ENCODE measurements at regions not wholly inside any gene's neighbourhood (a gene's known extent, or its start where the extent isn't known, plus 50 kb on each side); places are given as distances from the start of the nearest gene placed in this dataset.
"Not testable (repeated sequence)": the region's sequence is repeated elsewhere in the genome, so short reads cannot be mapped to it uniquely, and the experiment has no call there.

DNA sequence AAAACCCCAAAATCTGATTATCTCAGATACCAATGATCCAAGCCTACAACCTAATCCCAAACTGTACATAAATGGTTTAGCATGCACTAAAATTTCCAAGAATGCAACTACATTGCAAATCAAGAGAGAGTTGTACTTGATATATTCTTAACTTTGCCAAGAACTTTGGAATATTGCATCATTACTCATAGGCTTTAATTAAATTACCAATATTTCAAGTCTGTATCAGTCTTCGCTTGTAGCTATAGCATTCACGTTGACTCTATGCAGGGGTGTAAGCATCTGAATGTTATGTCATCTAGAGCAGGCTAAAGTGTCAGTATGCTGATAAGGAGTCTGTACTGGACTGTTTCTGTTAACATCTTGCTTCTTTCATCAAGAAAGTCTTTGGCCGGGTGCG, 56.3 kb downstream of the FOXI3 start:
- H3K4me1 ChIP-seq (ENCODE audit: control insufficient read depth in 3 of 3, insufficient read depth in 3 of 3, low read length in 3 of 3), result no peaks in the 10 kb centered on the region
- H3K4me3 ChIP-seq (ENCODE audit: low read length in 3 of 3), result no peak overlapping the region
- no peaks in the 10 kb centered on the region for H3K9me3 ChIP-seq (ENCODE audit: control insufficient read depth in 3 of 3, low read length in 3 of 3)
- H3K36me3 ChIP-seq (ENCODE audit: control insufficient read depth in 3 of 3, insufficient read depth in 3 of 3, low read length in 3 of 3), result no peaks in the 10 kb centered on the region
- H3K27ac ChIP-seq (ENCODE audit: low read depth, low read length), result no peak overlapping the region
- no peaks in the 10 kb centered on the region for H3K27me3 ChIP-seq (ENCODE audit: control insufficient read depth in 3 of 3, insufficient read depth in 3 of 3, low read length in 3 of 3)
- H3K9ac ChIP-seq (ENCODE audit: low read depth in 1 of 3, low read length in 3 of 3), result no peak overlapping the region

DNA sequence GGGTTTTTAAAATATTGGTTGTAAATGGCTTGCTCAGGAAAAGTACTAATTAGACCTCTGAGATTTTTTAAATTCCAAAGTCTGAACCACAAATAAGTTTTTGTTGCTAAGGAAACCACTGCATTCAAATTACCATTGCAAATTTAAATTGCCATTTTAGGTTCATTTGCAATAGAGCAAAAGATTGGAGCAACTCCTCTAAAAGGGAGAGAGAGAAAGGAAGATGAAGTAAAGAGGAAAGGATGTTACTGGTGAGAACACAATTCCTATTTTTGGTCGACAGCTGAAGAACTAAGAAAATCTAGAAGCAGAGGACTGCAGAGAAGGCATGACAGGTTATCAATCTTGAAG, 74.9 kb downstream of the FOXI3 start:
- Histone ChIP-seq H3K9ac (ENCODE audit: low read depth in 1 of 3, low read length in 3 of 3) (no peak overlapping the region), H3K4me3 (ENCODE audit: low read length in 3 of 3) (no peak overlapping the region), H3K36me3 (ENCODE audit: control insufficient read depth in 3 of 3, insufficient read depth in 3 of 3, low read length in 3 of 3) (no peaks in the 10 kb centered on the region), H3K9me3 (ENCODE audit: control insufficient read depth in 3 of 3, low read length in 3 of 3) (no peaks in the 10 kb centered on the region), H3K27me3 (ENCODE audit: control insufficient read depth in 3 of 3, insufficient read depth in 3 of 3, low read length in 3 of 3) (no peaks in the 10 kb centered on the region), H3K27ac (ENCODE audit: low read depth, low read length) (no peak overlapping the region), H3K4me1 (ENCODE audit: control insufficient read depth in 3 of 3, insufficient read depth in 3 of 3, low read length in 3 of 3) (no peaks in the 10 kb centered on the region)

DNA sequence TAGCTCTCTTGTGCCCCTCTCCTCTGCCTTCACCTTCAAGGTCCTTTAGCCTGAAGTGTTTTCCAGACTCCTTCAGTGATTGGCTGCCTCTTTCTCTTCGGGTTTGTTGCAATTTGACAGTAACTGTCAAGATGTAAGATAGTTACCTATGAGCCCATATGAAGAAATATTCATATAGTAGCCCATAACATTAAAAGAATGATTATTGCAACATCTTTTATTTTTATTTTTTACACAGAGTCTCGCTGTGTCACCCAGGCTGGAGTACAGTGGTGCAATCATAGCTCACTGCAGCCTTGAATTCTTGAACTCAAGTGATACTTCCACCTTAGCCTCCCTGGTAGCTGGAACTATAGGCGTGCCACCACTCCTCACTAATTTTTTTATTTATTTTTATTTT, 80.5 kb downstream of the FOXI3 start:
- H3K9me3 ChIP-seq (ENCODE audit: control insufficient read depth in 3 of 3, low read length in 3 of 3), result no peaks in the 10 kb centered on the region
- H3K27ac ChIP-seq (ENCODE audit: low read depth, low read length), result no peak overlapping the region
- H3K36me3 ChIP-seq (ENCODE audit: control insufficient read depth in 3 of 3, insufficient read depth in 3 of 3, low read length in 3 of 3), result no peaks in the 10 kb centered on the region
- no peaks in the 10 kb centered on the region for H3K27me3 ChIP-seq (ENCODE audit: control insufficient read depth in 3 of 3, insufficient read depth in 3 of 3, low read length in 3 of 3)
- no peak overlapping the region for H3K4me3 ChIP-seq (ENCODE audit: low read length in 3 of 3)
- no peaks in the 10 kb centered on the region for H3K4me1 ChIP-seq (ENCODE audit: control insufficient read depth in 3 of 3, insufficient read depth in 3 of 3, low read length in 3 of 3)
- no peak overlapping the region for H3K9ac ChIP-seq (ENCODE audit: low read depth in 1 of 3, low read length in 3 of 3)

DNA sequence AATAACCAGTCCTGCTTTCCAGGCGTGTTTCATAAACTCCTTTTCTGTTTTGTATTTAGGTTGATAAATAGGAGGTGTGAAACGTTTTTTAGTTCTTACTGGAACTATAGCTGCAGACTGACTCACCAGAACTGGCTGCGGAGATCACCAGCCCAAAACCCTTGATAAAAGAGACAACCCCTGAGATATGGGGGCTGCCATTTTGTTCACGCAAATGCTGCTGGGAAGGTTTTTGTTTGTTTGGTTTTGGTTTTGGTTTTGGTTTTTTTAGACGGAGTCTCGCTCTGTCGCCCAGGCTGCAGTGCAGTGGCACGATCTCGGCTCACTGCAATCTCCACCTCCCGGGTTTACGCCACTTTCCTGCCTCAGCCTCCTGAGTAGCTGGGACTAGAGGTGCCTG, 87.1 kb downstream of the FOXI3 start:
- not testable (repeated sequence) for H3K4me3 ChIP-seq (ENCODE audit: low read length in 3 of 3); H3K36me3 ChIP-seq (ENCODE audit: control insufficient read depth in 3 of 3, insufficient read depth in 3 of 3, low read length in 3 of 3); H3K27me3 ChIP-seq (ENCODE audit: control insufficient read depth in 3 of 3, insufficient read depth in 3 of 3, low read length in 3 of 3); H3K9ac ChIP-seq (ENCODE audit: low read depth in 1 of 3, low read length in 3 of 3); H3K4me1 ChIP-seq (ENCODE audit: control insufficient read depth in 3 of 3, insufficient read depth in 3 of 3, low read length in 3 of 3); H3K27ac ChIP-seq (ENCODE audit: low read depth, low read length); H3K9me3 ChIP-seq (ENCODE audit: control insufficient read depth in 3 of 3, low read length in 3 of 3)

DNA sequence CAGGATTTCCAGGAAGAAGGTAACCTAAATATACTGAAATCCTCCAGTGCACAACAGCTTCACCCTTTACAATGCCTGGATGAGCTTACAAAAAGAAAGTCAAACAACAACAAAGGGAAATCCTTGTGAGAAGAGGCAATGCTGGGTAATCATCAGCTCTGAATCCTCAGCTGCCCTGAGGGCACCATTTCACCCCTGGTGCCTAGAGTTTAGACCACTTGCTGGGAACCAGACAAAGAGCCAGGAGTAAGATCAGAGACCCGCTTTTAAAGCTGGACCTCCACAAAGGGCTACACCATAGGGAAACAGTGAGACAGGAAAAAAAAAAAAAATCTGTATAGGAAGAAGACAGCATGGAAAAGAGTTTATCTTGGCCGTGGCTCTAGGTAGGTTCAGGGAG, 97.0 kb downstream of the FOXI3 start:
- peaks cover 4 to 10% (median 8%) of the 10 kb centered on the region in 3 donors for H3K27me3 ChIP-seq (ENCODE audit: control insufficient read depth in 3 of 3, insufficient read depth in 3 of 3, low read length in 3 of 3)
- no peaks in the 10 kb centered on the region for H3K36me3 ChIP-seq (ENCODE audit: control insufficient read depth in 3 of 3, insufficient read depth in 3 of 3, low read length in 3 of 3)
- H3K9me3 ChIP-seq (ENCODE audit: control insufficient read depth in 3 of 3, low read length in 3 of 3), result no peaks in the 10 kb centered on the region
- no peak overlapping the region for H3K9ac ChIP-seq (ENCODE audit: low read depth in 1 of 3, low read length in 3 of 3)
- peaks cover 0 to 4% (median 0%) of the 10 kb centered on the region in 3 donors for H3K4me1 ChIP-seq (ENCODE audit: control insufficient read depth in 3 of 3, insufficient read depth in 3 of 3, low read length in 3 of 3)
- H3K4me3 ChIP-seq (ENCODE audit: low read length in 3 of 3), result no peak overlapping the region
- no peak overlapping the region for H3K27ac ChIP-seq (ENCODE audit: low read depth, low read length)

DNA sequence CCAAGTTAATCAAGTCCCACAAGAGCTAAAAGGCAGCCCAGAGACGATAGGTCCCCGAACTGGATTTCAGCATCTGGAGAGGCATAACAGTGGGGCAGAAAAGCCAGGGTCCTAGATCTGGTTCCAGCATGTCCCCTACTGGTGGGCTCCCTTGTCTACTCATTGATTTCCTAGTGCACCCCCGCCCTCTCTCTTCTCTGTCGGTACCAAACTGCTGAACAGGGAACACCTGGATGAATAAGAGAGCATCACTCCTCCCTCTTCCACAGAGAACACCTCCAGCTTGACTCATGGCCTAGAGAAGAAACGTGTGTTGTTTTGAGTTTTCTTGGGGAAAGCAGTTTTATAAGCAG, 101.3 kb downstream of the FOXI3 start:
- no peak overlapping the region for H3K27ac ChIP-seq (ENCODE audit: low read depth, low read length)
- H3K36me3 ChIP-seq (ENCODE audit: control insufficient read depth in 3 of 3, insufficient read depth in 3 of 3, low read length in 3 of 3), result no peaks in the 10 kb centered on the region
- peaks cover 20 to 39% (median 34%) of the 10 kb centered on the region in 3 donors for H3K27me3 ChIP-seq (ENCODE audit: control insufficient read depth in 3 of 3, insufficient read depth in 3 of 3, low read length in 3 of 3)
- no peak overlapping the region for H3K4me3 ChIP-seq (ENCODE audit: low read length in 3 of 3)
- H3K9ac ChIP-seq (ENCODE audit: low read depth in 1 of 3, low read length in 3 of 3), result no peak overlapping the region
- peaks cover 0 to 5% (median 0%) of the 10 kb centered on the region in 3 donors for H3K4me1 ChIP-seq (ENCODE audit: control insufficient read depth in 3 of 3, insufficient read depth in 3 of 3, low read length in 3 of 3)
- peaks cover 0 to 2% (median 0%) of the 10 kb centered on the region in 3 donors for H3K9me3 ChIP-seq (ENCODE audit: control insufficient read depth in 3 of 3, low read length in 3 of 3)

DNA sequence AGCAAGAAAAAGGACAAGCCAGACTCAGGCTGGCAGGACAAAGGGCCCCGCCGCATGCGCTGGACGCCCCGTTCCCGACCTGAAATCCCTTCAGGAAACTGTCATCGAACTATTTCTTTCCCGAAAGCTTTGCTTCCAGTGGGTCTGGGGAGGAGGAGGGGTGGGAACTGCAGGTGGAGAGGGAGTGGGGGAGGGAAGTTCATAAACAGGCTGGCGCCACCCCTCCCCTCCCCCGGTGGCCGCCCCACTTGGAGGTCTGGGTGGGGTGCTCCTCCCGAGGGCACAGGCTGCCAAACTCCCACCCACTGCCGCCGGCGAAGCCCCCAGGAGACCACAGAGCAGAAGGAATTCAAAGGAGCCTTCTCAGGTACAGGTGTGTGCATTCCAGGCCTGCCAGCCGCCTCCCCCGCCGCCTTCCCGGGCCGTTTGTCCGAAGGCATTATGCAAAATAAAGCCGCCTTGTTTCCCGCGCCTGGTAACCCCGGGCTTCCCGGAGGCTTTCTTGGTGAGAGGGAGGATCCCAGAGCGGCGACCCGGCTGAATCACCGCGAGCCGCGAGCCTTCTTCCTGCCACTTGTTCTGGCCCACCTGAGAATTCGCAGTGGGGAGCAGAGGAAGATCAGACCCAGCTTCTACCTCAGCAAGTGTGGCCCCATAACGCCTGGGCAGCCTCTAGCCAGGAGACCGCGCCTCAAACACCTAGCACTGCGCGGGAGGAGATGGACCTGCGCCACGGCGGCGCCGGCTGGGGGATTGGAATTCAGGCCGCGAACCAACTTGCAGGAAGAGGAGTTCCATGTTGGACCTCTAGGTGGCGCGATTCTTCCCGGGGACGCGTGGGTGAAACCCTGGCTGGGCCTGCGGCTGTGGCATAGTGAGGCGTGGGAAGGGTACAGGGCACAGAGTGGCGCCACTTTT, 101.9 kb downstream of the FOXI3 start:
- H3K36me3 ChIP-seq (ENCODE audit: control insufficient read depth in 3 of 3, insufficient read depth in 3 of 3, low read length in 3 of 3), result no peaks in the 10 kb centered on the region
- H3K9me3 ChIP-seq (ENCODE audit: control insufficient read depth in 3 of 3, low read length in 3 of 3), result peaks cover 0 to 2% (median 0%) of the 10 kb centered on the region in 3 donors
- H3K4me1 ChIP-seq (ENCODE audit: control insufficient read depth in 3 of 3, insufficient read depth in 3 of 3, low read length in 3 of 3), result peaks cover 0 to 5% (median 0%) of the 10 kb centered on the region in 3 donors
- H3K27ac ChIP-seq (ENCODE audit: low read depth, low read length), result no peak overlapping the region
- no peak overlapping the region for H3K9ac ChIP-seq (ENCODE audit: low read depth in 1 of 3, low read length in 3 of 3)
- H3K4me3 ChIP-seq (ENCODE audit: low read length in 3 of 3), result no peak overlapping the region
- H3K27me3 ChIP-seq (ENCODE audit: control insufficient read depth in 3 of 3, insufficient read depth in 3 of 3, low read length in 3 of 3), result peaks cover 22 to 39% (median 34%) of the 10 kb centered on the region in 3 donors

DNA sequence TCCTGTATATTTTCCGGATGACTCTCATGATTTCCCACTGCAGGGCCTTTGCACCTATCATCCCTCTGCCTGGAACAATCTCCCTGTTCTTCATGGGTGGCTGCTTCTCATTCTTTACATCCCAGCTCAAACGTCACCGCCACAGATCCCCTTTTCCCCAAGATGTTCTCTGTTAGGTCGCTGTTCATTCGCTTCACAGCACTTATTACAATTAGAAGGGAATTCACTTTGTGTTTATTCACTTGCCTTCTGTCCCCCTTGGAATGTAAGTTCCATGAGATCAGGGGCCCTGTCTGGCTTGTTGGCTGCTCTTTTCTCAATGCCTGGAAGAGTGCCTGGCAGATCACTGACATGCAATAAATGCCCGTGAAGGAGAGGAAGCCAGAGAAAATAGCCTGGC, 106.7 kb downstream of the FOXI3 start:
- H3K27ac ChIP-seq (ENCODE audit: low read depth, low read length), result no peak overlapping the region
- H3K9ac ChIP-seq (ENCODE audit: low read depth in 1 of 3, low read length in 3 of 3), result no peak overlapping the region
- peaks cover 0 to 4% (median 0%) of the 10 kb centered on the region in 3 donors for H3K9me3 ChIP-seq (ENCODE audit: control insufficient read depth in 3 of 3, low read length in 3 of 3)

DNA sequence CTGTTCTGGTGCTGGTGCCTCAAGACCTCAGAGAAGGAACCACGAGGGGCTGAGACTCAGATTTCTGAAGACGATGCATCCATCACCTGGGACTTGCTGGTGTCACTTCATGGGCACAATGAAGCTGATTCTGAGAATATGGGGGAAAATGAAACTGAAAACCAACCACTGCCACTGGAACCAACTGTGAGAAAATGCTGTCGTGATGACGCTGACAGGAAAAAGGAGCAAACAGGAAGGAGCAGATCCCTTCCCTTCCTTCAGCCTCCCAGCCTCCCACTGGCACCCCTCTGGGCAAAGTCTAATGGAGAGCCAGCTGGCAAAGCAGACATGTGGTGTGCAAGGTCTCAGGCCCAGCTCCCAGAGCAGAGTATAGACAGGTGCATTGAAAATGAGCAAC, 109.7 kb downstream of the FOXI3 start:
- H3K4me3 ChIP-seq (ENCODE audit: low read length in 3 of 3), result no peak overlapping the region
- no peaks in the 10 kb centered on the region for H3K36me3 ChIP-seq (ENCODE audit: control insufficient read depth in 3 of 3, insufficient read depth in 3 of 3, low read length in 3 of 3)
- H3K4me1 ChIP-seq (ENCODE audit: control insufficient read depth in 3 of 3, insufficient read depth in 3 of 3, low read length in 3 of 3), result no peaks in the 10 kb centered on the region
- H3K27me3 ChIP-seq (ENCODE audit: control insufficient read depth in 3 of 3, insufficient read depth in 3 of 3, low read length in 3 of 3), result peaks cover 2 to 7% (median 3%) of the 10 kb centered on the region in 3 donors
- H3K9me3 ChIP-seq (ENCODE audit: control insufficient read depth in 3 of 3, low read length in 3 of 3), result peaks cover 0 to 2% (median 0%) of the 10 kb centered on the region in 3 donors
- no peak overlapping the region for H3K27ac ChIP-seq (ENCODE audit: low read depth, low read length)
- no peak overlapping the region for H3K9ac ChIP-seq (ENCODE audit: low read depth in 1 of 3, low read length in 3 of 3)

More for the DNA sequence above, 106.7 kb downstream of the FOXI3 start:
- Histone ChIP-seq H3K27me3 (ENCODE audit: control insufficient read depth in 3 of 3, insufficient read depth in 3 of 3, low read length in 3 of 3) (peaks cover 20 to 34% (median 27%) of the 10 kb centered on the region in 3 donors), H3K4me3 (ENCODE audit: low read length in 3 of 3) (no peak overlapping the region), H3K4me1 (ENCODE audit: control insufficient read depth in 3 of 3, insufficient read depth in 3 of 3, low read length in 3 of 3) (peaks cover 0 to 4% (median 0%) of the 10 kb centered on the region in 3 donors), H3K36me3 (ENCODE audit: control insufficient read depth in 3 of 3, insufficient read depth in 3 of 3, low read length in 3 of 3) (no peaks in the 10 kb centered on the region)

DNA sequence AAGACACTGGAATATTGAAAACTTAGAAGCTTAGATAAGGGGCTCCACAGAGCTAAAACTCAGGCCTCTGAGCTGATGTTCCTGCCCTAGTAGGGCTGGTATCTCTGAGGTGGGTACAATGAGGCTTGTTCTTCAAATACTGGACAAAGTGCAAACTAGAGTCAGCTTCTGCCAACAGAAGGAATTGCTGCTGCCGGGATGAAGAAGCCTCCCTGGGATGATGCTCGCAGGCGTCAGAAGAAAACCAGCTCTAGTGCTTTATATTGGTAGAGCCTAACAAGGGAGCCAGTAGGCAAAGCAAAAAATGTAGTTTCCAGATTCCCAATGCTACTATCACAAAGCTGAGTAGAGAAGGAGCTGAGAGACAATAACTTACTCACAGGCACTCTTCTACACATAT, 118.1 kb downstream of the FOXI3 start:
- Histone ChIP-seq H3K27me3 (ENCODE audit: control insufficient read depth in 3 of 3, insufficient read depth in 3 of 3, low read length in 3 of 3) (no peaks in the 10 kb centered on the region), H3K9me3 (ENCODE audit: control insufficient read depth in 3 of 3, low read length in 3 of 3) (no peaks in the 10 kb centered on the region), H3K4me3 (ENCODE audit: low read length in 3 of 3) (no peak overlapping the region), H3K27ac (ENCODE audit: low read depth, low read length) (no peak overlapping the region), H3K4me1 (ENCODE audit: control insufficient read depth in 3 of 3, insufficient read depth in 3 of 3, low read length in 3 of 3) (no peaks in the 10 kb centered on the region), H3K9ac (ENCODE audit: low read depth in 1 of 3, low read length in 3 of 3) (no peak overlapping the region), H3K36me3 (ENCODE audit: control insufficient read depth in 3 of 3, insufficient read depth in 3 of 3, low read length in 3 of 3) (no peaks in the 10 kb centered on the region)
